ENCODE measurements at regions not wholly inside any gene's neighbourhood (a gene's known extent, or its start where the extent isn't known, plus 50 kb on each side); places are given as distances from the start of the nearest gene placed in this dataset.

GRCh38 chr11:31919175-31919574, 108.1 kb upstream of the PAX6 start:
- TF ChIP-seq EZH2 (IDR thresholded peaks at IDR 0.05; ENCODE audit: borderline replicate concordance, low read length), result no peak
- no peak for TF ChIP-seq CTCF (IDR thresholded peaks at IDR 0.05; ENCODE audit: low read length)

Measured in OCI-LY1 (cell line).